ENCODE measurements at regions not wholly inside any gene's neighbourhood (a gene's known extent, or its start where the extent isn't known, plus 50 kb on each side); places are given as distances from the start of the nearest gene placed in this dataset.
"Not testable (repeated sequence)": the region's sequence is repeated elsewhere in the genome, so short reads cannot be mapped to it uniquely, and the experiment has no call there.

- H3K36me3 ChIP-seq; H3K27ac ChIP-seq; H3K9me3 ChIP-seq; H3K4me3 ChIP-seq (replicated peaks in 1 of 3); H3K4me1 ChIP-seq; H3K27me3 ChIP-seq; DNase-seq; intact Hi-C loops (cut with DNase I): not testable (repeated sequence)
- 96 to 99% methylated on average over 10 to 22 of the region's 28 CpGs for WGBS, 2 donors
Observed at GRCh38 chr2:132220589-132220988, 58.8 kb upstream of the ANKRD30BL start.

- H3K9me3 ChIP-seq; H3K4me3 ChIP-seq (replicated peaks in 1 of 3); DNase-seq; H3K4me1 ChIP-seq; intact Hi-C loops (cut with DNase I); H3K27ac ChIP-seq; H3K36me3 ChIP-seq; H3K27me3 ChIP-seq: not testable (repeated sequence)
- 90 to 100% methylated on average over 1 to 2 of the region's 30 CpGs for WGBS, 2 donors
Observed at GRCh38 chr2:132221886-132222285, 60.1 kb upstream of the ANKRD30BL start.

- Histone ChIP-seq H3K36me3 (no peaks in the 10 kb centered on the region), H3K27ac (no peak overlapping the region), H3K9me3 (no peaks in the 10 kb centered on the region), H3K4me1 (peaks cover 0 to 4% of the 10 kb centered on the region in 2 donors), H3K27me3 (peaks cover 4% of the 10 kb centered on the region), H3K4me3 (replicated peaks in 1 of 3) (no peak overlapping the region)
- WGBS, 2 donors, result 88 to 94% methylated on average over 23 to 32 of the region's 38 CpGs
- intact Hi-C loops (cut with DNase I), result no loop called here
- TF ChIP-seq POLR2A (IDR thresholded peaks at IDR 0.05) (no peak), CTCF (IDR thresholded peaks at IDR 0.05) (no peak)
- DNase-seq, result no peak
Observed at GRCh38 chr2:132252191-132252893, 90.6 kb upstream of the ANKRD30BL start.

GRCh38 chr2:132252894-132253264 is 91.1 kb upstream of the ANKRD30BL start:
- no peak for TF ChIP-seq CTCF (IDR thresholded peaks at IDR 0.05)
- TF ChIP-seq POLR2A (IDR thresholded peaks at IDR 0.05), result no peak
- DNase-seq, result no peak
- WGBS, 2 donors, result 97 to 98% methylated on average over 11 to 16 of the region's 17 CpGs
- H3K27me3 ChIP-seq, result peaks cover 4% of the 10 kb centered on the region
- H3K4me1 ChIP-seq, result peaks cover 0 to 9% of the 10 kb centered on the region in 2 donors
- no peaks in the 10 kb centered on the region for H3K9me3 ChIP-seq
- no peaks in the 10 kb centered on the region for H3K36me3 ChIP-seq
- H3K27ac ChIP-seq, result no peak overlapping the region
- H3K4me3 ChIP-seq (replicated peaks in 1 of 3), result no peak overlapping the region
- intact Hi-C loops (cut with DNase I), result no loop called here

GRCh38 chr2:132253496-132254305 is 91.9 kb upstream of the ANKRD30BL start:
- H3K9me3 ChIP-seq, result no peaks in the 10 kb centered on the region
- peaks cover 0 to 9% of the 10 kb centered on the region in 2 donors for H3K4me1 ChIP-seq
- no peak for TF ChIP-seq POLR2A (IDR thresholded peaks at IDR 0.05)
- TF ChIP-seq CTCF (IDR thresholded peaks at IDR 0.05), result no peak
- 95 to 99% methylated on average over 31 to 39 of the region's 50 CpGs for WGBS, 2 donors
- H3K27me3 ChIP-seq, result peaks cover 4% of the 10 kb centered on the region
- DNase-seq, result no peak
- no peak overlapping the region for H3K27ac ChIP-seq
- intact Hi-C loops (cut with DNase I), result no loop called here
- H3K4me3 ChIP-seq (replicated peaks in 1 of 3), result no peak overlapping the region
- no peaks in the 10 kb centered on the region for H3K36me3 ChIP-seq

GRCh38 chr2:132254306-132254919 is 92.7 kb upstream of the ANKRD30BL start:
- DNase-seq; H3K4me1 ChIP-seq; H3K36me3 ChIP-seq; H3K27me3 ChIP-seq; H3K27ac ChIP-seq; intact Hi-C loops (cut with DNase I); H3K4me3 ChIP-seq (replicated peaks in 1 of 3); H3K9me3 ChIP-seq: not testable (repeated sequence)
- 97 to 98% methylated on average over 21 to 22 of the region's 25 CpGs for WGBS, 2 donors
